ENCODE measurements at regions not wholly inside any gene's neighbourhood (a gene's known extent, or its start where the extent isn't known, plus 50 kb on each side); places are given as distances from the start of the nearest gene placed in this dataset.

- Histone ChIP-seq H4K20me1 (ENCODE audit: insufficient read depth, low read length) (no peaks in the 10 kb centered on the region), H3K4me2 (ENCODE audit: low read length) (no peak overlapping the region), H3K79me2 (ENCODE audit: insufficient read depth, low read length) (no peaks in the 10 kb centered on the region), H3K9me3 (ENCODE audit: insufficient read depth, low read depth, low read length) (no peaks in the 10 kb centered on the region), H3K9ac (ENCODE audit: low read length) (no peak overlapping the region), H3K4me3 (ENCODE audit: insufficient read depth, low read depth, low read length) (no peak overlapping the region), H3K27ac (ENCODE audit: low read depth, low read length) (no peak overlapping the region), H3K27me3 (ENCODE audit: insufficient read depth, low read length) (no peaks in the 10 kb centered on the region), H2AFZ (ENCODE audit: low read depth, low read length) (no peak overlapping the region), H3K4me1 (ENCODE audit: insufficient read depth, low read length) (peaks cover 15% of the 10 kb centered on the region), H3K36me3 (ENCODE audit: insufficient read depth, low read length) (no peaks in the 10 kb centered on the region)
- FAIRE-seq (no peak), DNase-seq (ENCODE audit: low read depth) (no peak)
- Mint-ChIP-seq H3K4me3 (ENCODE audit: unreplicated experiment) (no peak overlapping the region), H3K9me3 (ENCODE audit: unreplicated experiment) (no peaks in the 10 kb centered on the region), H3K27ac (ENCODE audit: unreplicated experiment) (no peak overlapping the region), H3K27me3 (ENCODE audit: low read depth, unreplicated experiment) (no peaks in the 10 kb centered on the region), H3K36me3 (ENCODE audit: low read depth, unreplicated experiment) (no peaks in the 10 kb centered on the region), H3K4me1 (ENCODE audit: low read depth, unreplicated experiment) (no peaks in the 10 kb centered on the region)
- no peak for TF ChIP-seq EZH2 (IDR thresholded peaks at IDR 0.05; ENCODE audit: insufficient read depth, low read length)
- no peak for TF ChIP-seq CTCF (IDR thresholded peaks at IDR 0.05; ENCODE audit: insufficient read depth, low read depth, low read length)
Measured at GRCh38 chr5:110908848-110909247, 162.7 kb upstream of the TSLP start.

GRCh38 chr5:110909415-110909814 is 162.1 kb upstream of the TSLP start:
- Histone ChIP-seq H3K4me3 (ENCODE audit: insufficient read depth, low read depth, low read length) (no peak overlapping the region), H3K4me2 (ENCODE audit: low read length) (peak overlapping the region; percentile 6), H3K9me3 (ENCODE audit: insufficient read depth, low read depth, low read length) (no peaks in the 10 kb centered on the region), H3K27ac (ENCODE audit: low read depth, low read length) (no peak overlapping the region), H3K27me3 (ENCODE audit: insufficient read depth, low read length) (no peaks in the 10 kb centered on the region), H3K9ac (ENCODE audit: low read length) (no peak overlapping the region), H4K20me1 (ENCODE audit: insufficient read depth, low read length) (no peaks in the 10 kb centered on the region), H3K4me1 (ENCODE audit: insufficient read depth, low read length) (peaks cover 15% of the 10 kb centered on the region), H3K36me3 (ENCODE audit: insufficient read depth, low read length) (no peaks in the 10 kb centered on the region), H3K79me2 (ENCODE audit: insufficient read depth, low read length) (no peaks in the 10 kb centered on the region), H2AFZ (ENCODE audit: low read depth, low read length) (no peak overlapping the region)
- no peak for TF ChIP-seq EZH2 (IDR thresholded peaks at IDR 0.05; ENCODE audit: insufficient read depth, low read length)
- TF ChIP-seq CTCF (IDR thresholded peaks at IDR 0.05; ENCODE audit: insufficient read depth, low read depth, low read length) = no peak
- no peak for FAIRE-seq
- Mint-ChIP-seq H3K4me1 (ENCODE audit: low read depth, unreplicated experiment) (no peaks in the 10 kb centered on the region), H3K9me3 (ENCODE audit: unreplicated experiment) (no peaks in the 10 kb centered on the region), H3K27ac (ENCODE audit: unreplicated experiment) (no peak overlapping the region), H3K36me3 (ENCODE audit: low read depth, unreplicated experiment) (no peaks in the 10 kb centered on the region), H3K27me3 (ENCODE audit: low read depth, unreplicated experiment) (no peaks in the 10 kb centered on the region), H3K4me3 (ENCODE audit: unreplicated experiment) (no peak overlapping the region)
- peak; percentile 43 for DNase-seq (ENCODE audit: low read depth)

- no peak overlapping the region for H3K4me3 ChIP-seq (ENCODE audit: insufficient read depth, low read depth, low read length)
- no peak overlapping the region for H3K9ac ChIP-seq (ENCODE audit: low read length)
- peaks cover 15% of the 10 kb centered on the region for H3K4me1 ChIP-seq (ENCODE audit: insufficient read depth, low read length)
- H3K36me3 ChIP-seq (ENCODE audit: insufficient read depth, low read length) = no peaks in the 10 kb centered on the region
- no peak overlapping the region for H2AFZ ChIP-seq (ENCODE audit: low read depth, low read length)
- no peaks in the 10 kb centered on the region for H3K27me3 Mint-ChIP-seq (ENCODE audit: low read depth, unreplicated experiment)
- H3K9me3 Mint-ChIP-seq (ENCODE audit: unreplicated experiment) = no peaks in the 10 kb centered on the region
- no peaks in the 10 kb centered on the region for H3K27me3 ChIP-seq (ENCODE audit: insufficient read depth, low read length)
- H3K27ac ChIP-seq (ENCODE audit: low read depth, low read length) = no peak overlapping the region
- H3K4me2 ChIP-seq (ENCODE audit: low read length) = no peak overlapping the region
- no peak overlapping the region for H3K27ac Mint-ChIP-seq (ENCODE audit: unreplicated experiment)
- no peaks in the 10 kb centered on the region for H3K79me2 ChIP-seq (ENCODE audit: insufficient read depth, low read length)
- no peak overlapping the region for H3K4me3 Mint-ChIP-seq (ENCODE audit: unreplicated experiment)
- no peaks in the 10 kb centered on the region for H4K20me1 ChIP-seq (ENCODE audit: insufficient read depth, low read length)
- no peaks in the 10 kb centered on the region for H3K9me3 ChIP-seq (ENCODE audit: insufficient read depth, low read depth, low read length)
- H3K36me3 Mint-ChIP-seq (ENCODE audit: low read depth, unreplicated experiment) = no peaks in the 10 kb centered on the region
- FAIRE-seq (peak; percentile 20), DNase-seq (ENCODE audit: low read depth) (peak; percentile 80)
- no peaks in the 10 kb centered on the region for H3K4me1 Mint-ChIP-seq (ENCODE audit: low read depth, unreplicated experiment)
- no peak for TF ChIP-seq CTCF (IDR thresholded peaks at IDR 0.05; ENCODE audit: insufficient read depth, low read depth, low read length)
- TF ChIP-seq EZH2 (IDR thresholded peaks at IDR 0.05; ENCODE audit: insufficient read depth, low read length) = no peak
Measured at GRCh38 chr5:110909950-110910349, 161.6 kb upstream of the TSLP start.

Measured in astrocyte (in vitro differentiated cells and primary cell).